ENCODE measurements at regions not wholly inside any gene's neighbourhood (a gene's known extent, or its start where the extent isn't known, plus 50 kb on each side); places are given as distances from the start of the nearest gene placed in this dataset.

- no peak for DNase-seq (ENCODE audit: low read depth)
Measured at GRCh38 chr3:182592747-182593146, 200.6 kb upstream of the ATP11B start.

- no peak for DNase-seq (ENCODE audit: low read depth)
Measured at GRCh38 chr3:182596676-182597410, 196.5 kb upstream of the ATP11B start.

GRCh38 chr3:182597621-182598041 is 195.7 kb upstream of the ATP11B start:
- no peak for DNase-seq (ENCODE audit: low read depth)

- no peak for DNase-seq (ENCODE audit: low read depth)
Measured at GRCh38 chr3:182601597-182601996, 191.7 kb upstream of the ATP11B start.

GRCh38 chr3:182603501-182603900 is 189.8 kb upstream of the ATP11B start:
- DNase-seq (ENCODE audit: low read depth): no peak

- no peak for DNase-seq (ENCODE audit: low read depth)
Measured at GRCh38 chr3:182605882-182606611, 187.3 kb upstream of the ATP11B start.

- DNase-seq (ENCODE audit: low read depth): no peak
Measured at GRCh38 chr3:182606905-182607504, 186.3 kb upstream of the ATP11B start.

- DNase-seq (ENCODE audit: low read depth): no peak
Measured at GRCh38 chr3:182608832-182609231, 184.5 kb upstream of the ATP11B start.

GRCh38 chr3:182609575-182610156 is 183.6 kb upstream of the ATP11B start:
- no peak for DNase-seq (ENCODE audit: low read depth)

- DNase-seq (ENCODE audit: low read depth): no peak
Measured at GRCh38 chr3:182612332-182612731, 181.0 kb upstream of the ATP11B start.

- DNase-seq (ENCODE audit: low read depth): no peak
Measured at GRCh38 chr3:182617500-182617899, 175.8 kb upstream of the ATP11B start.

GRCh38 chr3:182618085-182618732 is 175.1 kb upstream of the ATP11B start:
- no peak for DNase-seq (ENCODE audit: low read depth)

GRCh38 chr3:182618981-182619591 is 174.2 kb upstream of the ATP11B start:
- DNase-seq (ENCODE audit: low read depth): no peak

- no peak for DNase-seq (ENCODE audit: low read depth)
Measured at GRCh38 chr3:182620723-182621434, 172.4 kb upstream of the ATP11B start.

GRCh38 chr3:182621435-182622240 is 171.7 kb upstream of the ATP11B start:
- no peak for DNase-seq (ENCODE audit: low read depth)

GRCh38 chr3:182622241-182622545 is 171.1 kb upstream of the ATP11B start:
- DNase-seq (ENCODE audit: low read depth): no peak

- no peak for DNase-seq (ENCODE audit: low read depth)
Measured at GRCh38 chr3:182626484-182627467, 166.5 kb upstream of the ATP11B start.

- no peak for DNase-seq (ENCODE audit: low read depth)
Measured at GRCh38 chr3:182628531-182628930, 164.8 kb upstream of the ATP11B start.

- DNase-seq (ENCODE audit: low read depth): no peak
Measured at GRCh38 chr3:182629521-182629920, 163.8 kb upstream of the ATP11B start.

Data from activated T-helper 1 cell treated with Interleukin-2 at 50 U/mL for 16 hours (primary cell).